HG03442 (cell line): ENCODE measurements at regions not wholly inside any gene's neighbourhood (a gene's known extent, or its start where the extent isn't known, plus 50 kb on each side); places are given as distances from the start of the nearest gene placed in this dataset.

Experiments
- ATAC-seq: cut with Tn5 transposase; IDR thresholded peaks from one replicate; pipeline ENCODE4 v1.9.1; 2021; ENCODE audit warnings: mild to moderate bottlenecking, moderate library complexity; ENCODE audit not compliant: unreplicated experiment

GRCh38 chr2:236977063-236977851, 108.4 kb upstream of the COPS8 start:
- ATAC-seq: no peak

GRCh38 chr2:236977852-236978398, 107.8 kb upstream of the COPS8 start:
- ATAC-seq: no peak

DNA sequence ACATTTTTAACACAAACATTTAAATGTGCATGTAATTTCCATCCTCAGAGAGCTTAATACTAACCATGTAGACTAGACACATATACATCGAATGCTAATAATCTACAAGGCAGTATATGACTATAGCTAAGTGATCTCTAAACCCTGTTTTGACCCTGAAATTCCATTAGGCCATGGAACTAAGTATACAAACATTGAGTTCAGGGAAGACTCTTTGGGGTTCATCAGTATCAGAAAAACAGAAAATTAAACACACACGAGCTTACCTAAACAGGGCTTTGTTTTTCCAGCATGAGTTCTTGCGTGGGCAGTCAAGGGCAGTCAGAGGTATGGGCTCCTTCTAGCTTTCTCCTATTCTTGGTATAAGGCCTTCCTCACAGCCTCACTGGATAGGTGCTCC, 106.0 kb upstream of the COPS8 start:
- no peak for ATAC-seq

GRCh38 chr2:236980961-236981360, 104.7 kb upstream of the COPS8 start:
- ATAC-seq: no peak

- no peak for ATAC-seq
These were observed 103.8 kb upstream of the COPS8 start for GRCh38 chr2:236981701-236982485.

- no peak for ATAC-seq
These were observed 102.8 kb upstream of the COPS8 start for GRCh38 chr2:236982693-236983455.

DNA sequence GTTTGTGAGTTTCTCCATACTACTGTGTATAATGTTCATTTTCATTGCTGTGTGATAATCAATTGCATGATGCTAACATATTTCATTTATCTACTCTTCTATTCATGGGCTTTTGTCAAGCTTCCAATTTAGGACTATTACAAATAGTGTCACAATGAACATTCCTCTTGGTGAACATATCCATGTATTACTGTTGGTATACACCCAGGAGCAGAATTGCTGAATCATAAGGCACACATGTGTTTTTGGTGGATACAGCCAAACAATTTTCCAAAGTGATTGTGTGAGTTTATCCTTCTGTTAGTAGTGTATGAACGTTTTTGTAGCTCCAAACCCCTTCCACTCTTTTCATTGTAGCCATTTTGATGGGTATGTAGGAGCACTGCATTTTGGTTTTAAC, 101.6 kb upstream of the COPS8 start:
- no peak for ATAC-seq

DNA sequence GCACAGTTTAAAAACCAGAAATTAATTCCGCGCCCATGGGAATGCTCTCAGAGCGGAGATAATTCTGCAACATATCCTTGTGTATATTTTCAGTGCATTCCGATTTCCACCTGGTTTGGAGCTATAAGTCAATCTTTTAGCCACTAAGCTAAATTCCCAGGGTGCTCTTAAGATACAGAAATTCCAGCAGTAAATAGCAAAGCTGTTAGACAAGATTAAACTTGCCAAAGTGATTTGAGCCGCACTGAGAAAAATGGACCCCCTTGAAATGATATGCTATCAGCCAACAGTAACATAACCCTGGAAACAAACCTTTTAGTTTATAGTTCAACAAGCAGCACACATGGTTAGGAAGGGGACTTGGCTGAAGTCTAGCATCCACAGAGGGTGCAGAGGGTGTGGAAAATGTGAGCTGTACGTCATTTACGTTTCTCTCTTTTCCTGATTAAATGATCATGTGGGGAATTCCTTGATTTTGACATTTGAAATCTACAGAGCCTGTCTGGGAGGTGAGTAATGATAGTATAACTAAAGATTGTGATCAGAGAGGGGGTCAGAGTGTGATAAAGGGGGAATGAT, 99.8 kb upstream of the COPS8 start:
- ATAC-seq: no peak

DNA sequence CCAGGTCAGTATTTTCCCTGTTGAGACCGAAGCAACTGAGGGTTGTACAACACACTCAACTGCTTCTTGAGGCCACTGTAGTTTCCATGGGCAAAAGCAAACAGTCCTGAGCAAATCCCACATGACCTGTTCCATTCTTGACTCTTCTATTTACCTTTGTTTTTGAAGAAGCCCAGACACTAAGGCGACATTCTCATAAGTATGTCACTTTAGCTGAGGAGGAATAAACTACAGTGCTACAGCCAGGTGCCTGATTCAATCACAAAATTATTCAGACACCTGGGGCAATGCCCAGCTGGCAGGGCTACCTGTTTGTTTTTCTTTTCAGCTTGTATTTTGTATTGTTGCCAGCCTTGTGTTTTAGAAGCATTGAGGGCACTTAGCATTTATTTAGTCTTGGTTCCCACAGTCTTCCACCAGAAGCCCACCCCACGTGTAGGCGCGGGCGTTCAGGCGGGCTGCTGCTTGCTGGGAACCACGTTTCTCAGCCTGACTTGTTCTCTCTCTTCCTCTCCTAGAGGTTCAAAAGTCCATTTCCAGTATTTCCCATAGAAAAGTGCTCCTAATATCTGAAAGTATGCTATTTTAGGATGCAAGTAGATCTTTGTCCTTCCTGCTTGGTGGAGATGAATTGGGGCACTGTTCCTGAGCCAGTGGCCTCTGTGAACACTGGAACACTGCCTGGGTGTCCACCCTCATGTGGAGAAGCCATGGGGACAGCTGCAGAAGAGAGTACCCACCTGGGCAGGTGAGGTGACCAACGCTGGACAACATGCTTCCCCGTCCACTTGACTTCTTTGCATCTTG, 99.0 kb upstream of the COPS8 start:
- no peak for ATAC-seq

- no peak for ATAC-seq
These were observed 97.5 kb upstream of the COPS8 start for GRCh38 chr2:236988216-236988615.

DNA sequence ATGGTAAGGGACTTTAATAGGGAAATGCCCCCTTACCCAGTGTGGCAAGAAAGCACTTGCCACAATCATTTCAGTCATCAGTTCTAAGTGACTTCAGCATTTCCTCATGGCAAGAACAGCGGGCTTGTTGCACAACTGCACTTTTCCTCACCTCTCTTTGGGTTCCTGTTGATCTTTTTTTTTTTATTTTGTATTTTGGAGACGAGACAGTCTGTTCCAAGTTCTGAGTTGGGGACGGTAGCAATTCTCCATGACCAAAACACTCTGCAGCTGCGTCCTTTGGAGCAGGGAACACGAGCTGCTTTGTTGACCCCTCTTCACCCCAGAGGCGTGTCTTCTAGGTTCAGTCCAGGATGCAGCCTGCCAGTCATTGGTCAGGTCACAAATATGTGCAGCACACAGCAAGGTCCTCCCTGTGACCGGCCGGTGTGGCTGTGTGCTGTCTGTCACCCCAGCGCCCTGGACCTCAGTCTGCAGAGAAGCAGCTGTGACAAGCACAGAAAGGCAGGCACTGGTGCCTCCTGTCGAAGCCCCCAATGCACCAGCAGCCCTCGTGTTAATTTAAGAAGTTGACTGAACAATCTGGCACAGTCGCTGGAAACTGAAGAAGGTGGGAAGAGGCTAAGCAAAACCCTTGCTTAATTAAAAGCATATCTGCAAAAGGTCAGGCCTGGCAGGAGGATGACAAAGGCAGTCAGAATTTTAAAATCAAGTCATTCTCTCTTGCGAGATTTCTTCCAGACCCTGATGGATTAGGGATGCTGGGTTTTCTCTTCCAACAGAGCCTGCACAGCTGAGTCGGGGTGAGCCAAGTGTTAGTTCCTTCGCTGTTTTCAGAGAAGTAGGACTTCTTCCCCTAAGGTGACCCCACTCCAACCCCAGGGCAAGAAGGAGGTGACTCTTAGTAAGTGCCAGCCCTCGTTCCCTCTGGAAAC, 96.7 kb upstream of the COPS8 start:
- ATAC-seq: no peak

GRCh38 chr2:236990552-236990951, 95.1 kb upstream of the COPS8 start:
- no peak for ATAC-seq

- no peak for ATAC-seq
These were observed 93.8 kb upstream of the COPS8 start for GRCh38 chr2:236991874-236992273.

DNA sequence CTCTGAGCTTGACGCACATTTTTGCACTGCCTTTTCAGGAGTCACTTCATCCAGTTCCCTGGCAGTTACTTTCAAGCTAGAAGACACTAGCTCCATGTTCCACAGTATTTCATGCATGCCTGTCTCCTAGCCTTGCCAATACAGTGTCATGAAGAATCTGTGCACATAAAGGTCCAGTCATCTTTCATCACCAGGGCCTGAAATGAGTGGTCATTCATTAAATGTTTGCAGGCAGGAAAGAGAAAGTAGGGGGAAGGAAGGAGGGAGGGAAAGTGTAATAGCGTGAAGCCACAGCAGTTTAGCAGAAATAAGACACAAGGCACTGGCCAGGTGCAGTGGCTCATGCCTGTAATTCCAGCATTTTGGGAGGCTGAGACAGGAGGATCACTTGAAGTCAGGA, 92.4 kb upstream of the COPS8 start:
- no peak for ATAC-seq

DNA sequence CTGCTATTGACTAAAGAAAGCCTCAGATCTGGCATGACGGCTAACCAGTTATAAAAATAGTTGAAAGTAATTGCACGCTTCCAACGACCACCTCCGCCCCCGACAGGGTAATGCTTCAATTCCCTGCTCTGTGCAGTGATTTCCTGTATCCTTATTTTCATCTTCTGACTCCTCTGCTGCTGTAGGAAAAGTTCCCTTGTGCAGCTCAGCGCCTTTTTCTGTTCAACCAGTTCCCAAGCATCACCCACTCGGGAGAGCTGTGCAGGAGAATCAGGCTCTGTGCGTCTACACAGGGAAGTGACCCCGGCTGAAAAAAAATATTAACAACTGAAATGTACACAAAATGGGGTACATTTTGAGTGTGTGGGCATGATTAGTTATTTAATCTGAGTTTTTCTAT, 91.3 kb upstream of the COPS8 start:
- ATAC-seq: no peak

GRCh38 chr2:236997069-236997715, 88.5 kb upstream of the COPS8 start:
- no peak for ATAC-seq

DNA sequence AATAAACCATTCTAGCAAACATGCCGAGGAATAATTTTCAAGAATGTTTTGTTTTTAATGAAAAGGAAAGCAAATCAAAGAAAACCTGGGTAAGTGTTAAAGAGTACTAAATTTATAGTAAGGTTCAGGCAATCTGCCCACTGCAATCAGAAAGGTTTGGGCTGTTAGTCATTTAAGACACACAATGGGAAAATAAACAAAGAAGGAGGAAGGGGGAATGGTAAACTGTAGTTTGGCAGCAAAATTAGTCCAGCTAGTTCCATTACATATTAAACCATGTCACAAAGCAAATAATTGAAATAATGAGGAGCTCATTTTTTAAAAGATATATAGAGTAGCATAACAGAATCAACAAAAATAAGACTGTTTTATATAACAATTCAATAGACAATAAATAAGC, 87.5 kb upstream of the COPS8 start:
- ATAC-seq: no peak

DNA sequence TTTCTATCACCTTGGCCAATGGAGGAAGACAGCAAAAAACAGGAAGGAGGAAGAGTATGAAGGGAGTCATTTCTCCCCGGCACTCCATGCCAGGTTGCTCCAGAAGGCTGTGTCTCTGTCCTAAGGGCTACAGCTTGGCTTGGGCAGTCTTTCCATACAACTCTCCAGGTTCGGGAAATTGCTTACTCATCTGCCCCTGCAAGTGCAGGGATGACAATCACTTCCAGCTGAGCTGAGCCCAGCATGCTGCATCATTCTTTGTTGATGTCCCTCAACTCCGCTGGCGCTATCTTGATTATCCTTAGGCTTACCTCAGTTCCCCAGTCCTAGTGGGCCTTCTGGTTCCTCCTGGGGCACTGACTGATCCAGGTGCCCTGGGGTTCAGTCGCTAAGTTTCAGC, 86.9 kb upstream of the COPS8 start:
- ATAC-seq: no peak

DNA sequence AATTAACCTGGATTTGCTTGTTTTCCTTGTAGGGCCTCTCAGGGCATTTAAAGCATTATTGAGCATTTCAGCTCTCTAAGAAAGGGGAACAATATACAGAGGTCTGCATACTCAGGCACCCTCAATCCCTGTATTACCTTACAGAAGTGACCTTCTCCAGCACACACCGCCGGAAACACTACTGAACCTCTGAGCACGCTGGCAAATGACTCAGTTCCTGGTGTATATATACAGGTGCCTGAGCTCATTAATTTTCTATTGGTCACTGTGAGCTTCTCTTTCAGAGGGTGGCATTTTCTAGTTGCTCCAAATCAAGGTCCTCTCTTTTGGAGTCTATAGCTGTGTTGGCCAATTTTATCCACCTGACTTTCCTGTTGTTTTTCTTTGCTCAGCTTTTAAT, 85.2 kb upstream of the COPS8 start:
- no peak for ATAC-seq
